NCI-H69 (cell line): ENCODE measurements at regions not wholly inside any gene's neighbourhood (a gene's known extent, or its start where the extent isn't known, plus 50 kb on each side); places are given as distances from the start of the nearest gene placed in this dataset.
"Not testable (repeated sequence)": the region's sequence is repeated elsewhere in the genome, so short reads cannot be mapped to it uniquely, and the experiment has no call there.

Source experiments
- DNase-seq: peaks from one replicate; lab custom pipeline; 2025; lab: John Stamatoyannopoulos, UW

DNA sequence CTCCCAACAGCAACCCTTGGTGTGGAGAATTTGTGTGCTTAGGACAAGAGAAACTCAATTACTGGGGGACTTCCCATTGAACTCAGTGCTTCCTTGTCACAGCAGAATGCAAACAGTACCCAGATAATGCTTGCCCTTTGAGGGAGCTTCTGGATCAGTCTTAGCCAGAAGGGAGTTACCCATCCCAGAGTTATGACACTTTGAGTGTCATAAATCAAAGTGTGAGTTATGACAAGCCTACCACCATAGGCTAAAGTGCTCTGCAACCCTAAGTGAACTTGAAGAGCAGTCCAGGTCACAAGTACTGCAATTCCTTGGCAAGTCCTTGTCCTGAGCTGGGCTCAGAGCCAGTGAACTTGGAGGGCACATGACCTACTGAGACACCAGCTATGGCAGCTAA, 1513.9 kb upstream of the PCDH10 start:
- DNase-seq, result no peak

GRCh38 chr4:131638781-131639180, 1510.3 kb upstream of the PCDH10 start:
- DNase-seq, result no peak

DNA sequence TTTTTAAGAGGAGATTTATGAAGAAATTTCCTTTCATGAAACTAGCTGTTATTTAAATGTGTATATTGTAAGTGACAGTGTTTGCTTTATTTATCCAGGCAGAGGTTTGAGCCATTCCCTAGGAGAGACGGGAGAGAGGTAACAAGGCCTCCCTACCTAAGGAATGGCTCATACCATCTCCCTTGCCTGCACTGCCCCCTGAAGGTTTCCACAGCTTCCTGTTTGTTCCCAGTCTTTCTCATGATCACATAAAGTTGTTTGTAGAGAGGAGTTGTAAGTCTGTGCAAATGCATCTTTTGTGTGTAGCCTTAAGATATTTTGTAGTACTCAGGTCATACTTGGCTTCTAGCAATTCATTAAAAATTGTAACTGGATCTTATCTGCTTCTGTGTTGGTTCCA, 1504.5 kb upstream of the PCDH10 start:
- DNase-seq, result peak; percentile 39

- DNase-seq, result no peak
Observed at GRCh38 chr4:131649227-131649626, 1499.9 kb upstream of the PCDH10 start.

GRCh38 chr4:131650951-131651350, 1498.1 kb upstream of the PCDH10 start:
- DNase-seq, result peak; percentile 5

- not testable (repeated sequence) for DNase-seq
Observed at GRCh38 chr4:131683314-131683713, 1465.8 kb upstream of the PCDH10 start.

GRCh38 chr4:131721883-131722282, 1427.2 kb upstream of the PCDH10 start:
- DNase-seq, result no peak

- DNase-seq, result not testable (repeated sequence)
Observed at GRCh38 chr4:131723069-131723468, 1426.0 kb upstream of the PCDH10 start.

DNA sequence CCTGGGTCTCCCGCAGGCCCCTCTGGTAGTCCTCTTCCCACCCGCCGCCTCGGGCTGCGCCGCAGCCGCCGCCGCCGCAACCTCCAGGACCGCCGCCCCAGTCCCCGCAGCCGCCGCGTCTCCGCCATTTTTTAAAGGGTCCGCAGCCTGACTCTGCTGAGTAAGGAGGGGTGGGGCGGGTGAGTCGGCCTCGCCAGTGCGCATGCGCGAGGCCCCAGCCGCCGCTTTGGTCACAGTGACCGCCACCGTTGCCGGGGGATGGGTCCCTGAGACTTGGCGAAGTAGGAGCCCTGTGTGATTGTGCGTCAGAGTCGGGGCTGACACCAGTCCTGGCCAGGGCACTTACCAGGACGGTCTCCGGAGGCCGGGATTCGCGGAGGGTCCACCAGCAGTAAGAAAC, 1424.2 kb upstream of the PCDH10 start:
- peak; percentile 58 for DNase-seq

DNA sequence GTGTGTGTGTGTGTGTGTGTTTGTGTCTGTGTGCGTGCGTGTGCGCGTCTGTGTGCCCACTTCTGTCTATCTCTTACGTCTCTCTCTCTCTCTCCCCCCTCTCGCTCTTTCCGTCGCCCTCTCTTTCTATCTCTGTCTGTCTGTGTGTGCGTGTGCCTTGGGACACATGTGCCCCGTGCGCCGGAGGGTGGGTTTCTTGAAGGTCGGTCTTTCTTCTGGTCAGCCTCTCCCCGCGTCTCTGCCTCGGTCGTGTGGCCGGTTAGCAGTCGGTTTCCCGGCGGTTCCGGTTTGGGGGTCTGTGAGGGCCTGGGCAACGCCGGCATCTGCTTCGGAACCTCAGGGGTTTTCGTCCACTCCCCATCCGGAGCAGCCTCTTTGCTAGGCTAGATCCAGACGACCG, 1423.6 kb upstream of the PCDH10 start:
- DNase-seq, result not testable (repeated sequence)

- DNase-seq, result not testable (repeated sequence)
Observed at GRCh38 chr4:131726940-131727339, 1422.2 kb upstream of the PCDH10 start.

- DNase-seq, result not testable (repeated sequence)
Observed at GRCh38 chr4:131727418-131727817, 1421.7 kb upstream of the PCDH10 start.

GRCh38 chr4:131729205-131729604, 1419.9 kb upstream of the PCDH10 start:
- not testable (repeated sequence) for DNase-seq

DNA sequence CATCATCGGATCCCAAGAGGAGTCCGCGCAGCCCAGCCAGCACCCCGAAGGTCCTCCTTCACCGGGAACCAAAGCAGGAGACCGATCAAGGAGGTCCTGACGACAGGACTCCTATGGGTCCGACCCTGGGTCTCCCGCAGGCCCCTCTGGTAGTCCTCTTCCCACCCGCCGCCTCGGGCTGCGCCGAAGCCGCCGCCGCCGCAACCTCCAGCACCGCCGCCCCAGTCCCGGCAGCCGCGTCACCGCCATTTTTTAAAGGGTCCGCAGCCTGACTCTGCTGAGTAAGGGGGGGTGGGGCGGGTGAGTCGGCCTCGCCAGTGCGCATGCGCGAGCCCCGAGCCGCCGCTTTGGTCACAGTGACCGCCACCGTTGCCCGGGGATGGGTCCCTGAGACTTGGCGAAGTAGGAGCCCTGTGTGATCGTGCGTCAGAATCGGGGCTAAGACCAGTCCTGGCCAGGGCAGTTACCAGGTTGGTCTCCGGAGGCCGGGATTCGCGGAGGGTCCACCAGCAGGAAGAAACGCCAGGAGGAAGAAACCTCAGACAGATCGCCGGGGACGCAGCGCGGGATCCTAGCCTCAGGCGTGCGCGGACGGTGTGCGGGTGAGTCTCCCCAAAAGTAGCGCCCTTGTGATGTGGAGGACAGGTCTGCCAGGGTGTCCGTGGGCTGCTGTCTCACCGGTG, 1419.2 kb upstream of the PCDH10 start:
- not testable (repeated sequence) for DNase-seq

DNA sequence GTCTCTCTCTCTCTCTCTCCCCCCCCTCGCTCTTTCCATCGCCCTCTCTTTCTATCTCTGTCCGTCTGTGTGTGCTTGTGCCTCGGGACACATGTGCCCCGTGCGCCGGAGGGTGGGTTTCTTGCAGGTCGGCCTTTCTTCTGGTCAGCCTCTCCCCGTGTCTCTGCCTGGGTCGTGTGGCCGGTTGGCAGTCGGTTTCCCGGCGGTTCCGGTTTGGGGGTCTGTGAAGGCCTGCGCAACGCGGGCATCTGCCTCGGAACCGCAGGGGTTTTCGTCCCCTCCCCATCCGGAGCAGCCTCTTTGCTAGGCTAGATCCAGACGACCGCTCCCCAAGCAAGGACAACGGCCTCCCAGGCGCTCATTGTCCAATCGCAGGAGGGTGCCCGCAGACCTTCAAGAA, 1418.5 kb upstream of the PCDH10 start:
- DNase-seq, result not testable (repeated sequence)

DNA sequence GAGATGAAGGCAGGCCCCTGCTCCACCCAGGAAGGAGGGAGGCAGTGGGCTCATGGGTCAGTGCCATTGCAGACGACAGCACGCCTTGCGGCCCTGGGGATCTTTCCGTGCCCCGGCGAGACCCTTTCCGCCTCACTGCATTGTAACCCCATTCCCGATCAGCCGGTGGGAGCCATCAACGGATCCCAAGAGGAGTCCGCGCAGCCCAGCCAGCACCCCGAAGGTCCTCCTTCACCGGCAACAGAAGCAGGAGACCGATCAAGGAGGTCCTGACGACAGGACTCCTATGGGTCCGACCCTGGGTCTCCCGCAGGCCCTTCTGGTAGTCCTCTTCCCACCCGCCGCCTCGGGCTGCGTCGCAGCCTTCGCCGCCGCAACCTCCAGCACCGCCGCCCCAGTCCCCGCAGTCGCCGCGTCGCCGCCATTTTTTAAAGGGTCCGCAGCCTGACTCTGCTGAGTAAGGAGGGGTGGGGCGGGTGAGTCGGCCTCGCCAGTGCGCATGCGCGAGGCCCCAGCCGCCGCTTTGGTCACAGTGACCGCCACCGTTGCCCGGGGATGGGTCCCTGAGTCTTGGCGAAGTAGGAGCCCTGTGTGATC, 1417.0 kb upstream of the PCDH10 start:
- DNase-seq, result not testable (repeated sequence)

DNA sequence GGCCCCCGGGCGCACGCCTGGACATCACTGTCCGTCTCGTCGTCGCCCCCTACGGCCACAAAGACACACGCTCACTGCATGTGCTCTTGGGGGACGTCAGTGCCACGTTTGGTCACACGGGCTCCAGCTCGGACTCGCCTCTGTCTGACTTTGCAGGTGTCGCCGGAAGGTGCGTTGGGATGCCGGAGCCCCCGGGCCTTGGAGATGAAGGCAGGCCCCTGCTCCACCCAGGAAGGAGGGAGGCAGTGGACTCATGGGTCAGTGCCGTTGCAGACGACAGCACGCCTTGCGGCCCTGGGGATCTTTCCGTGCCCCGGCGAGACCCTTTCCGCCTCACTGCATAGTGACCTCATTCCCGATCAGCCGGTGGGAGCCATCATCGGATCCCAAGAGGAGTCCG, 1414.8 kb upstream of the PCDH10 start:
- not testable (repeated sequence) for DNase-seq

GRCh38 chr4:131734851-131735385, 1414.2 kb upstream of the PCDH10 start:
- DNase-seq, result not testable (repeated sequence)

GRCh38 chr4:131738991-131739390, 1410.1 kb upstream of the PCDH10 start:
- DNase-seq, result not testable (repeated sequence)

GRCh38 chr4:131741836-131742235, 1407.3 kb upstream of the PCDH10 start:
- not testable (repeated sequence) for DNase-seq

- not testable (repeated sequence) for DNase-seq
Observed at GRCh38 chr4:131742536-131743205, 1406.4 kb upstream of the PCDH10 start.

DNA sequence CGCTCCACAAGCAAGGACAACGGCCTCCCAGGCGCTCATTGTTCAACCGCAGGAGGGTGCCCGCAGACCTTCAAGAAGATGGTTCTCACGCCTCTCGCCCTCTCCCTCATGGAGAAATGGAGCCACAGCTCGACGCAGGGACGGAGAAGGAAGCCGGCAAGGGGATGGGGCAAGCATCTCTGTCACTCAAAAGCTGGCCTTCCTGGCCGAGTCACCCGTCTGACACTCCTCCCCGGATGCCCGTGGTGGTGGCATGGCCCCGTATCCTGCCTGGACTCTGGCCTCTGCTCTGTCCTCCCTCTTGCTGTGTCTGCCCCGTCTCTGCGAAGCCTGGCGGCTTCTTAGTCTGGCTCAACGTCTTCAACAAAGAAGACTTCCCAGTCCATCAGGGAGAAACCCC, 1405.7 kb upstream of the PCDH10 start:
- not testable (repeated sequence) for DNase-seq

DNA sequence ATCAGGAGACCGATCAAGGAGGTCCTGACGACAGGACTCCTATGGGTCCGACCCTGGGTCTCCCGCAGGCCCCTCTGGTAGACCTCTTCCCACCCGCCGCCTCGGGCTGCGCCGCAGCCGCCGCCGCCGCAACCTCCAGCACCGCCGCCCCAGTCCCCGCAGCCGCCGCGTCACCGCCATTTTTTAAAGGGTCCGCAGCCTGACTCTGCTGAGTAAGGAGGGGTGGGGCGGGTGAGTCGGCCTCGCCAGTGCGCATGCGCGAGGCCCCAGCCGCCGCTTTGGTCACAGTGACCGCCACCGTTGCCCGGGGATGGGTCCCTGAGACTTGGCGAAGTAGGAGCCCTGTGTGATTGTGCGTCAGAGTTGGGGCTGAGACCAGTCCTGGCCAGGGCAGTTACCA, 1401.9 kb upstream of the PCDH10 start:
- DNase-seq, result not testable (repeated sequence)
